Hematopoietic multipotent progenitor cell (in vitro differentiated cells): ENCODE measurements at regions not wholly inside any gene's neighbourhood (a gene's known extent, or its start where the extent isn't known, plus 50 kb on each side); places are given as distances from the start of the nearest gene placed in this dataset.

Experiments
- DNase-seq, 3 donors: peaks; one replicate each; pipeline ENCODE4 v3.0.0-alpha.2; 2011 to 2015; ENCODE audit warnings: low read depth in 2 of 3, low spot score in 2 of 3

DNA sequence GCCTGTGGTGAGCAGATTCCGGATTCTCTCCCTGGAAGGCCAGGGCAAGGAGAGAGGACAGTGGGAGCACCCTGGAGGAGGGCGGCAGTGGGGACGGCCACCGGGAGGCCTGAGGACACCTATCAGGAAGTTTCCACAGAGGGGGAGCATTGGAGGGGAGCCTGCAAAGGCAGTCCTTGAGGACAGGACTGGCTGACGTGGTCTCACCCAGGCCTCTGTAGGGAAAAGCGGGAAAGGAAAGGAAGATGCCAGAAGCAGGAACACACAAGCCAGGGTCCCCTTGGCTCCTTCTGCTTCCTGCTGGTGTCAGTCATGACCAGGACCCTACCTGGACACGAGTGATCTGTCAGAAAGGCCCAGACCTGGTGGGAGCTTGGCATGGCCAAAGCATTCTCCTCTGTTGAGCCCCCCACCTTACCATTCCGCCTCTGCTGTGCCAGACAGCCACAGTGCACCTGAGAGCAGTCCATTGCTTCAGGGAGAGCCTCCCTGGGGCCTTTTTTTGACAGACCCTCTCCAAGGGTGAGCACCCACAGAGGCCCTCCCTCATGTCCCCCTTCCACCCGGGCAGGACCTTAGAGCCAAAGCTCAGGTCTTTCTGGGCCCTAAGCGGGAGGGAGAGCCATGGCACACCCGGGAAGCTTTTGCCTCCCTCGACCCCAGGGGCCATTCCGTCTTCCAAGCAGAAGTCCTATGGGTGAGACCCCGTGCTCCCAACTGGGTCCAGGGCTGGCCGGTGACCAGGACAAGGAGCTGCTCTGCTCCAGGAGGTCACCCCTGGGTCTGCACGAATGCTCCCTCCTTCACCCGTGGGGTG is 333.1 kb downstream of the DYSF start:
- no peak for DNase-seq

DNA sequence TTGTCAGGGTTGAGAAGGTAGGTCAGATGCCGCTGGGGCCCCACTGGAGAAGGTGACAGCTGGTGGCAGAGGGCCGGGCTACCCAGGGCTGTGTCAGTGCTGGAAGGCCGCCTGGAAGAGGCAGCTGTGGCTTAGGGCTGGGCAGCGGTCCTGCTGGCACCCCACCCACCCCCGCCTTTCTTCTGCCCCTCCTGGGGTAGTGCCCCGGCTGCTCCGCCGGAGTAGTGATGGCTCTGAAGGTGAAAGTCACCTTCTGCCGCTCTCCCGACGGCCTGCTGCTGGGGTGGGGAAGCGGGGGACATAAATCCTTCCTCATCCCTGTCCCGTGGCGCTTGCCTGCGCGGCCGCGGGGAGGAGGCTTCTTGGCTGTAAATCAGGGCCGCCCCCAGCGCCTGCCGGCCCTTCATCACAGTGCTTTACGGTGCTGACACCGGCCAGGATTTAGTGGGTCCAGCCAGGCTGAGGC is 332.2 kb downstream of the DYSF start:
- no peak for DNase-seq

- DNase-seq: no peak
These were observed 331.6 kb downstream of the DYSF start for GRCh38 chr2:71784734-71785511.

GRCh38 chr2:71783815-71784214 is 330.5 kb downstream of the DYSF start:
- no peak for DNase-seq

GRCh38 chr2:71783215-71783614 is 329.9 kb downstream of the DYSF start:
- DNase-seq: no peak

DNA sequence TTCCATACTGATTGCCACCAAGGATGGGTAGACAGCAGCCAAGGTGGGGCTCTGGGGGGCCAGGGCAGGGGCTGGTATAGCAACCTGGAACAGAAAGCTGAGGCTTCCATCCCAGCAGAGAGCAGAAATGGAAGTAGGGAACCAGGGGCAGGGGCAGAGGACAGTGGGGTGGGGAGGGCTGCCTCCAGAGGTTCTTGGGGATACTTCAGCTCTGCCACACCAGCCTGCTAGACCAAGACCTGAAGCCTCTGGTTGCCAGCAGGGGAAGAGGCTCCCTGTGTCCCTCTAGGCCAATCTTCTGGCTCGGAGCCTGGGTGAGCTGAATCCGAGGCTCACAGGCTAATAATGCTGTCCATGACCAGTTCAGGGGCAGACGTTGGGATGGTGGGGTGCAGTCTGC is 329.0 kb downstream of the DYSF start:
- DNase-seq: no peak

DNA sequence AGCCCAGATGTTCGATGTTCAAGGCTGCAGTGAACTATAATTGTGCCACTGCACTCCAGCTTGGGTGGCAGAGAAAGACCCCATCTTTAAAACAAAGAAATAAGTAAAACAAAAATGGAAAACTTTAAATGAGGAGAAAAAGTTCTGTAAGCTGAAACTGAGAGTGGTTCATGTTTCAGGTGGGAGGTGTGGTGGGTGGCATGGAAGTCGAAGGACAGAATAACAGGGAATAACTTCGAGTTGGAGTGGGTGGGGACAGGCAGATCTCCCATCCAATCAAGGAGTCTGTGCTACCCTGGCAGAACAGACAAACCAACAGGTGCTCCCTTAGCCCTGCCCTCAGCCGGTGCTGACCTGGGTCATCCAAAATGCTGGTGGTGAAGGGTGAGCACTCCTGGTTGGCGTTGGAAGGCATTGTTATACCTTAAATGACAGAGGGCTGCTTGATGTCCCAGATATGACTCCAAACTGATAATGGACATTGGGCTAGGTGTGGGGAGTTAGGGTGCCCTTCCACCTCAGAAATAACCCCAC is 328.4 kb downstream of the DYSF start:
- DNase-seq: no peak

- no peak for DNase-seq
These were observed 326.8 kb downstream of the DYSF start for GRCh38 chr2:71780162-71780561.

- DNase-seq: no peak
These were observed 326.4 kb downstream of the DYSF start for GRCh38 chr2:71779774-71780105.

DNA sequence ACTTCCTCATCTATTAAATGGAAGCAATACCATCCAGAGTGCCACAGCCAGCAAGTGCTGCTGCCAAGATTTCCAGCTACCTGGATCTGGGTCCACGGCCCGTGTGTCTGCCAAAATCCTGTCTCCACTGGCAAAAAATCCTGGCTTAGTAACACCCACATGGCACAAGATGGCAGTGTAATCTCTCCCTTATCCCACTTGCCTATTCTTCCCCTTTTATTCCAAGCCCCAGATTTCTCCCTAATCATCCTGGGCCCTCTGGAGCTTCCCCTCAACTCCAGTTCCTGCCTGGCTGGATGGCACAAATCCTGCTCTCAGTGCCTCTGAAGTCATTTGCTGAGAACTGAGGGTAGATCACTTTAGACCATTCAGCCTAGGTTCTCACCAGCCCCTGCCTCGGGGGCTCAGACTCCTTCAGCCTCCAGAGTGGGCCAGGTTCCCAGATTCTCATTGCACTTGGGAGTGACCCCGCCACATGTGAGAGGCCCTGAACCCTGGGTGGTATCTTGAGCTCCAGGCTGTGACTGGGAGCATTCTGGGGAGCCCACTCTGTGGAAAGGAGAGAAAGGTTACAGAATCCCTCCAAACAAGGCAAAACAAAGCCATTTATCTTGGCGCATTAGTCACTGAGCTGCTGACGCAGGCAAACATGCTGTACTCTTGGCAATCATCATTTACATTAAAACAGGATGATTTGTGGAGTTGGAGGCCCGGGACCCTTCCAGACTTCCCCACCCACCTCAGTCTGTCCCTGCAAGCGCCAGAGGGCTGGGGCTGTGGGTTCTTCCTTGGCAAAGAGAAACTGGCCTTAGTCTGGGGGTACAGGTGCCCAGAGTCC is 325.8 kb downstream of the DYSF start:
- DNase-seq: no peak

- DNase-seq: no peak
These were observed 325.2 kb downstream of the DYSF start for GRCh38 chr2:71778514-71778913.

GRCh38 chr2:71777946-71778345 is 324.6 kb downstream of the DYSF start:
- no peak for DNase-seq

DNA sequence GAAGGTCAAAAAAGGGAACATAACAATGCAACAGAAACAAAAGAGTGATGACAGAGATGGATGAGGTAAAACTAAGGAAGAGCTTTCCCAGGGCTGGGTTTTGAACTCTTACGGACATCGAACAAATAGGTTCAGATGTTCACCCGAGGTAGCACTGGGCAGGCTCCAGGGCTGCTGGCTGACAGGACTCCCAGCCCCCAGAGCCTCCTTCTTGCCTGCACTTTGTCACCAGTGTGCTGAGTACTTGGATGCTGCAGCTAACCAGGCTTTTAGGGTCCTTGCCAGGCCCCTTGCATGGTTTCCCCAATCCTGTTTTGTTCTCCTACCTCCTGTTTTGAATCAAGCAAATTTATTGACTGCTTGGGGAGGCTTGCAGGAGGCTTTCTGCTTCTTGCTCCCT is 322.9 kb downstream of the DYSF start:
- DNase-seq: no peak

DNA sequence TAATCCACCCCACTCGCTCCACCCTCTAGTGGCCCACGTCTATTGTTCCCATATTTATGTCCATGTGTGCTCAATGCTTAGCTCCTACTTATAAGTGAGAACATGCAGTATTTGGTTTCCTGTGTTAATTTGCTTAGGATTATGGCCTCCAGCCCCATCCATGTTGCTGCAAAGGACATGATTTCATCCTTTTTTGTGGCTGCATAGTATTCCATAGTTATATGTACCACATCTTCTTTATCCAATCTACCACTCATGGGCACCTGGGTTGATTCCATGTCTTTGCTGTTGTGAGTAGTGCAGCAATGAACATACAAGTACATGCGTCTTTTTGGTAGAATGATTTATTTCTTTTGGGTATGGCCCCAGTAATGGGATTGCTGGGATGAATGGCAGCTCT is 319.9 kb downstream of the DYSF start:
- no peak for DNase-seq

- DNase-seq: no peak
These were observed 319.3 kb downstream of the DYSF start for GRCh38 chr2:71772510-71773172.

GRCh38 chr2:71767663-71768062 is 314.3 kb downstream of the DYSF start:
- DNase-seq: no peak

DNA sequence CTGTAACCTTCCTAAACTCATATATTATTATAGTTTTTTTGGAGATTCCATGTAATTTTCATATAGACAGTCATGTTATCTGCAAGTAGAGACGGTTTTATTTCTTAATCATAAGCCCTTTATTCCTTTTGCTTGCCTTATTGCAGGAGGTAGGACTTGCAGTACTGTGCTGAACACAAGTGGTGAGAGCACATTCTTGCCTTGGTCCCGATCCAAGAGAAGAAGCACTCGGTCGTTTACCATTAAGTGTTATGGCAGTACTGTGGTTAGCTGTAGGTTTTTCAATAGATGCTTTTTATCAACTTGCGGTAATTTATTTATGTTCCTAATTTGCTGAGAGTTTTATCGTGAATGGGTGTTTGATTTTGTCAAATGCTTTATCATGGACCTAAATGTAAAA is 305.7 kb downstream of the DYSF start:
- DNase-seq: no peak

DNA sequence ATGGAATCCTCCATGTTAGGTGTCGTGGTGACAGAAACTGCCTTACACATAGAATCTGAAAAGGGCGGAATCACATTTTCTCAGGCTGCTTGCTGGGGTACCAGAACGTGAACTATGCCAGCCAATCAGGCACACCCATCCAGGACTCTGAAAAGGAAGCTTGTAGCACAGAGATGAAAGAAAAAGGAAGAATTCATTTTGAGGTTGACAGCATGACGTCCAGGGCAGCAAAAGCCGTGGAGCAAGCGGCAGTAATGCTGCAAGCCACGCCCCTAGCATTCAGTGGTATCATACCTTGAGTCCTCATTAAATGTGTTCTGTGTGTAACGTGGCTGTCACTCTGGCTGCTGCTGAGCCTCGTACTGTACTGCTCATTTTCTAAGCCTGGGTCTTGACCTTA is 304.0 kb downstream of the DYSF start:
- DNase-seq: no peak

DNA sequence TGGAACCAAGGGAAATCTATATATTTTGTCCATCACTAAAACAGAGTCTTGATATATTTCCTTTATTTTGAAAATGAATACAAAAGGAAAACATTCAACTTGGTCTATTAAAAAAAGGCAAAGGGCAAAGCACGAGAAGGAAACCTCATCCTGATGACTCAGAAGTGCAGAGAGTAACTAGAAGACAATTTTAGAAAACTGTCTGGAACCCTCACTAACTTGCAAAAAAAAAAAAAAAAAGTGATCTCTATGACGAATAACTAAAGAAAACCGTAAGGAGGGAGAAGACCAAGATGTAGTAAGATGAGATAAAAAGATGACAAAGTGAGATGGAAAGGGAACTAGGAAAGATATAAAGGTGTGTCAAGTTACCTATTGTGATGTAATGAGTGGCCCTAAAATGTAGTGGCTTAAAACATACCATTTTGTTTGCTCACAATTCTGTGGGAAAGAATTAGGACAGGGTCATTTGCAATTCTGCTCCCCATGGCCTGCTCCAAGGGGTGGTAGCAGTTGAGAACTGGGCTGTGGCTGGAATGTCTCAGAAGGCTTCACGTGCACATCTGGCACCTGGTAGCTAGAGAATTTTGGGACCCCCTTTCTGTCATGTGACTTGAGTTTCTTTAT is 303.0 kb downstream of the DYSF start:
- no peak for DNase-seq

GRCh38 chr2:71751590-71751989 is 298.2 kb downstream of the DYSF start:
- no peak for DNase-seq
